ENCODE measurements at regions not wholly inside any gene's neighbourhood (a gene's known extent, or its start where the extent isn't known, plus 50 kb on each side); places are given as distances from the start of the nearest gene placed in this dataset.

- DNase-seq (ENCODE audit: low spot score), result no peak
- TF ChIP-seq CTCF (IDR thresholded peaks at IDR 0.05), result no peak
- no peak for ATAC-seq (ENCODE audit: low FRiP score)
Observed at GRCh38 chr4:42271096-42271495, 118.6 kb upstream of the BEND4 start.

- DNase-seq (ENCODE audit: low spot score), result no peak
- no peak for TF ChIP-seq CTCF (IDR thresholded peaks at IDR 0.05)
- no peak for ATAC-seq (ENCODE audit: low FRiP score)
Observed at GRCh38 chr4:42277291-42277690, 120.0 kb upstream of the SHISA3 start.

- ATAC-seq (ENCODE audit: low FRiP score) (no peak), DNase-seq (ENCODE audit: low spot score) (no peak)
- no peak for TF ChIP-seq CTCF (IDR thresholded peaks at IDR 0.05)
Observed at GRCh38 chr4:42278709-42279324, 118.5 kb upstream of the SHISA3 start.

GRCh38 chr4:42280327-42281095, 116.8 kb upstream of the SHISA3 start:
- TF ChIP-seq CTCF (IDR thresholded peaks at IDR 0.05), result no peak
- no peak for ATAC-seq (ENCODE audit: low FRiP score)
- DNase-seq (ENCODE audit: low spot score), result no peak

DNA sequence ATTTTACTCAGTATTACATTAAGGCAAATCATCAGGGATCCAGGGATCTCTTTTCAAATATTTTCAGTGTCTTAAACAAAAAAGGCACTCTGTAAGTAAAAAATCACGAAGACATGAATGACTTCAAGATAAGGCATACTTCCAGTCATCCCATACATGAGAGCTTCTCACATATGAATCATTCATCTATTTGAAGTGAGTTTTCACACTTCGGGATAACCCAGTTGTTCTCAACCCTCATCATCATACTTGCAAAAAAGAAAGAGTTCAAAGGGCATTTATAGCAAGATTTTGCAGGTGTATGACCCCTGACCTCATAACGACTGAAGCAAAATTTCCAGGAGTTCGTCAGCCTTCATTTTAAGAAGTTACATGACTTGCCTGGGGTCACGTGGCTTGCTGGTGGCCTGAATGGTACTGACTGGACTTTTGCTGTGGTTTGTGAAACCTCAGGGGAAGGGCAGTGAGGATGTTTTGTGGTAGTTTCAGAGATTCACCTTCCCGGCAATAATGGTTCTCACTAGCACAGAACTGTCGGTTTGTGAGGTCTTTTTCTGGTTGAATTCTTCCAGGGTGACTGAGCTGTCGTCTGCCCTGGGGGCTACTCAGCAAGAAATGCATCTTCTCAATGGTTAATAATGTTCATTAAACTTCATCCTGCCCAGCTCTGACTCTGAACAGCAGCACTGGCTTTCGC, 115.8 kb upstream of the SHISA3 start:
- no peak for DNase-seq (ENCODE audit: low spot score)
- no peak for ATAC-seq (ENCODE audit: low FRiP score)
- no peak for TF ChIP-seq CTCF (IDR thresholded peaks at IDR 0.05)

GRCh38 chr4:42282081-42282901, 115.0 kb upstream of the SHISA3 start:
- no peak for DNase-seq (ENCODE audit: low spot score)
- TF ChIP-seq CTCF (IDR thresholded peaks at IDR 0.05), result no peak

More at GRCh38 chr4:42282081-42282901, 115.0 kb upstream of the SHISA3 start:
- peak; percentile 84 for ATAC-seq (ENCODE audit: low FRiP score)

Measured in omental fat pad (tissue), 3 donors.